ENCODE measurements at regions not wholly inside any gene's neighbourhood (a gene's known extent, or its start where the extent isn't known, plus 50 kb on each side); places are given as distances from the start of the nearest gene placed in this dataset.

DNA sequence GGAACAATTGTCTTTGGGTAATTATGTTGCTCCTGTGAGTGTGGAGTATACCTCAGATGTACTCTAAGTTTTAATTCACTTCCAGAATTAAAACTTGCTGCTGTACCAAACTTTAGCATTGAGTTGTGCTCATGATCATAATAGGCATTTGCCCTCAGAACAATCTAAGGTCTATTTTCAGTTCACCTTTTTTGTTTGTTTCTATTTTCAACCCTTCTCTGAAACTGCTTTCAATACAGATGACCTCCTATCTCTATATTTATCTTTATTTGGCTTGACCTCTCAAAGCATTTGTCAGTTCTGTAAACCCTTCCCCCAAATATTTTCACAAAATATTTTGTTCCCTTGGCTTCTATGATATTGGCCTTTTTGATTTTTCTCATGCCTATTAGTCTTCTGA, 873.0 kb downstream of the OLFM4 start:
- DNase-seq = no peak

DNA sequence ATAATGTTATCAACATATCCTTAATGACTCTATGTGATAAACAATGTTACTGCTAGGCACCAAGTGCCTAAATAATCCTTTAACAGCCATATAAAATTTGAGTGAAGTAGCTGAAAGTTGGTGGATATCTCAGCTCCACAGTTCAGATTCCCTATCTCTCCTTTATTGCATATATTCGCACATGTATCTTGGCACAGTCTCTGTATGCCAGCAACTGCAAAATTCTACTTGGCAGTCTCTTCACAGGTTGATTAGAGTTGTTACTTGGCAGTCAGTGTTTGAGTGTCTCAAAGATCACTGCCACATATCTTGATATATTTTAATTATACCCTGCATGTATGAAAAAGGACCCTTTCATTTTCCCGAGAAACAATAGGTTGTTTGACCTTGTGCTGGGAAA, 879.3 kb downstream of the OLFM4 start:
- DNase-seq = no peak

- DNase-seq = no peak
These were observed 892.3 kb downstream of the OLFM4 start for GRCh38 chr13:53920916-53921315.

GRCh38 chr13:53921473-53921872, 892.9 kb downstream of the OLFM4 start:
- DNase-seq = no peak

DNA sequence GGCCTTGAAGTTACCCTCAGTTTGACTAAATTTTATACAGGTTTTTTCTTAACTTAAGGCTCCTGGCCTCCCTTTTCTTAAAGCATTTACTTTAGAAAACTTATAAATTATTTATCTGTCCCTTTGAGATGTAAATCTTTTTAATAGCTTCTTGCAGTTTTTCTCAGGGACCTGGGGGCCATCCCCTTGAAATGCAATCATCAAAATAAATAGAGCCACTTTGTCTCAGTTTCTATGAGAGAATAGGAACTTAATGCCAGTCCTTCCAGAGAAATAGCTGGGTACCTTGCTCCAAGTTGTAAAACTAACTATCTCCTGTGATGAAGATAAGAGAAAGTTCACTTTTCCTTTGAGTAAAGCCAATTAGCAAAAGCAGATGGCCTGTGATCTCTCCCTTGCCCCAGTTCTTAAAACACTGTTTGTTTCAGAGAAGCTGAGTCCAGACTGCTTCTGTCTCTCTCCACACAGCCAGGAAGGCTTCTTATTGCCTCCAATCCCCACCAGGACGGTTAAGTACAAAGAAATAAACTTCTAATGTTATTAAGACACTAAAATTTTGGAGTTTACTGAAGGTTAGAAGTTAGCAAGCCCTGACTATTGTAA, 913.1 kb downstream of the OLFM4 start:
- DNase-seq = no peak

- no peak for DNase-seq
These were observed 917.9 kb downstream of the OLFM4 start for GRCh38 chr13:53946500-53946899.

DNA sequence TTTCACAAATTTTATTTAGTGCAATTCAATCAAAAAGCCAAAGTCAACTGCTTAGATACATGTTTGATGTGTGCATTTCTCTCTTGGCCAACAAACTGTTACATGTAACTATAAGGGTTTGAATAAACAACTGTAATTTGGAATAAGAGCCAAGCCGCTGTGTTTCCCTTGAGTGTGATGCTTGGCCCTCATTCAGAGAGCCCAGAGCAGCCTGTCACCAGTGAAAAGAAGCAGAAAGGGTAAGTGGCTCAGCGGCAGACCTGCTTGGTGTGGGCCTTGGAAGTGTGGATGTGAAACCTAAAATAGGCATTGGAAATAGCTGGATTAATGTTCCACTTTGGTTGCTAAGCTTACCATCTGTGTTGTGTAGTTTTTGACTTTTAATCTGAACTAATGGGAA, 924.6 kb downstream of the OLFM4 start:
- no peak for DNase-seq
